HS-5 (cell line): ENCODE measurements at regions not wholly inside any gene's neighbourhood (a gene's known extent, or its start where the extent isn't known, plus 50 kb on each side); places are given as distances from the start of the nearest gene placed in this dataset.
A peak's percentile ranks its signal among the peaks of the same experiment; 100 is the strongest.

Source experiments
- DNase-seq: peaks from one replicate; pipeline ENCODE4 v3.0.0-alpha.2; 2012; ENCODE audit warnings: low read depth

DNA sequence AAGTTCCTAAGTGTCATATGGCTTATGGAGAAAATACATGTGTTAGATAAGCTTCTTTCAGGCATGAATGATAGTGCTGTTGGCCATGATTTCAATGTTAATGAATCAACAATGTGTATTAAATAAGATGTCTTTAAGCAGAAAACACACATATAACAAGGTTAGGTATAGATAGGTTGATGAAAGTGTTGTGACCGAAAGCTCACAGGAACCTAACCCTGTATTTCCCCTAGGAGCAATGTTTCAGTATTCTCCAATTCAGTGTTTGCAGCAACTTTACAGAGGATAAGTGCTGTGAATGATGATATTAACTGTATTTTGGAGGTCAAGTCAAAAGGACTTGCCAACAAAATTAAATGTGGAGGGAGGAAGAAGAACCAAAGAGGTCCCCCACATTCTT lies 82.8 kb upstream of the PRDM11 start:
- no peak for DNase-seq

GRCh38 chr11:45067966-45068365 lies 78.5 kb upstream of the PRDM11 start:
- DNase-seq = no peak

GRCh38 chr11:45071232-45071631 lies 75.2 kb upstream of the PRDM11 start:
- no peak for DNase-seq

DNA sequence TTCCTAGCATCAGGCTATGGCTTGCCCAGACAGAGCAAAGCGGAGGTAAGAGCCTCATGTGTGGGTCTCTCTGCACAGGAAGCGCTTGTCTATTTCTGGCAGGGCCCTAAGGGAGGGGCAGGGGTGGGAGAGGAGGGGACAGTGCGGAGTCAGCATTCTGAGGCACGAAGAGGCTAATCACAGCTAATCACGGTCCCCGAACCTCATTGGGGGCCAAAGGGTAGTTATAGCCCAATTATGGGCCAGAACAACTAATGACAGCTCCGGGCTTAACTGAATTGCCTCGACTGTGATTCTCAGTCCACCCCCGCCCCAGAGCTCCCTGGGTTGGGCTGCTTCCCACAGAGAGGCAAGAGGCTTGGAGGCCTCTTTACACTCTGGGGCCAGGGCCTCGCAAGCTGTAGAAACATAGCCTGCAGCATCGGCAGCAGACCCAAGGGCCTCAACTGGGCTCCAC lies 72.7 kb upstream of the PRDM11 start:
- no peak for DNase-seq

DNA sequence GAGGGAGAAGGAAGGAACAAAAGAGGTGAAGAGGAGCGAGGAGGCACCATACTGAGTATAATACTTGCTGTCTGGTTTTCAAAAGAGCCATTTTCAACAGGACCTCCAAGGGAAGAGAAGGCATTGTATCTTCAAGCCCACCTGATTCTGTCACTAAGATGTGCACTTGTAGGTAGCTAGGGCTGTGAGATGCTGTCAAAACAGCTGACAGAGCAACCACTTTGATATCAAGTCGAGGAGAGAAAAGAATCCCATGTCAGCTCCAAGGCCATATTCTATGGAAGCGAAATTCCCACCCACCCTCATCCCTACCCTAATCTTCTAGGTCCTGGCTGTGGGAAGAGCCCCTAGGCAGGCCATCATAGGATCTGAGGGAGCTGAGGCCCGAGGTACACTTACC lies 70.9 kb upstream of the PRDM11 start:
- DNase-seq = no peak

DNA sequence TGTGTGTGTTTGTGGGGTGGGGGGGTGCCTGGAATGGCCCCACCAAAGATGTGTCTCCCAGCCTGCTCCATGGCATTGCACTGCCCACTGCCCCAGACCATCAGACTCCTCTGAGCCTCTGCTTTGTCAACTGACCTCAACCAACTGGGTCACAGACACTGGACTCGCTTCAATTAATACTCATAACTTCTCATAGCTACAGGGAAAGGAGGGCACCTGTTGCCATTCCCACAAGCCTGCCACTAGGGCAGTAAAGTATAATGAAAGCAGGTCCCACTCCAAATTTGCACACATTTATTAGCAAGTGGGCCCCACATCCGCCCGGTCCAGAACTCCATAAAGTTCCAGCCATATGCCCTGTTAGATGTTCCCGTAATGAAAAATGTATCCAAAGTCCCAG lies 70.5 kb upstream of the PRDM11 start:
- DNase-seq = no peak

GRCh38 chr11:45076761-45077160 lies 69.7 kb upstream of the PRDM11 start:
- DNase-seq = no peak

GRCh38 chr11:45078236-45079074 lies 68.0 kb upstream of the PRDM11 start:
- no peak for DNase-seq

DNA sequence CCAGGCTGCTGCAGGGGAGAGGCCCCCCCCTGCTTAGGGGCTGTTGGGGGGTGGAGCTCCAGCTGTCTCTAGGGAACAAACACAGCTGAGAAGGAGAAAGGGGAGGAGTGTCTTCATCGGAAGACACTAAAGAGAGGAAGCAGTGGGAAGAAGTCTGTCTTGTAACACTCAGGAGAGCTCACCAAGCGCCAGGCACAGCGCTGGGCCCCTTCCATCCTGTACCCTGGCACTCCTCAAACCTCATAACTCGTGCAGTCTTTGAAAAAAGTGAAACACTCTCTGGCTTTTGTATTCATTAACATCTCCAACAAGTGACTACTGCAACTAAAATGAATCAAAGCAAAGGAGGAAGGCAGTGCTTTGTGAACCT lies 67.4 kb upstream of the PRDM11 start:
- DNase-seq = no peak

DNA sequence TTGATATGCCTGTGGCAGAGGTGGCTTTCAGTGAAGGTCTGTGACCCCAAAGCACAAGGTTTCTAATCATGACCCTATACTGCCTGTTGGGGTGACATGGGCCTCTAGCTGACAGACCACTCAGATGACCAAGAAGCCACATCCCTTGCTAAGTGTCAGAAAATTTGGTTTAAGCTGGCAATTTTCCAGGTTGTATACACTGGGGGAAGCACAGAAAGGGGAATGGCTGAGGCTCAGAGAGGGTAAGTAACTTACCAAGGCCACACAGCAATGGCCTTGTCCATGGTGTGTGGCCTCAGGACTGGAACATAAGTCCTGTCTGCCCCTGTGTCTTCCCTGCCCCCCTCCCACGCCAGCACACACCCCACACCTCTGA lies 66.9 kb upstream of the PRDM11 start:
- DNase-seq = no peak

DNA sequence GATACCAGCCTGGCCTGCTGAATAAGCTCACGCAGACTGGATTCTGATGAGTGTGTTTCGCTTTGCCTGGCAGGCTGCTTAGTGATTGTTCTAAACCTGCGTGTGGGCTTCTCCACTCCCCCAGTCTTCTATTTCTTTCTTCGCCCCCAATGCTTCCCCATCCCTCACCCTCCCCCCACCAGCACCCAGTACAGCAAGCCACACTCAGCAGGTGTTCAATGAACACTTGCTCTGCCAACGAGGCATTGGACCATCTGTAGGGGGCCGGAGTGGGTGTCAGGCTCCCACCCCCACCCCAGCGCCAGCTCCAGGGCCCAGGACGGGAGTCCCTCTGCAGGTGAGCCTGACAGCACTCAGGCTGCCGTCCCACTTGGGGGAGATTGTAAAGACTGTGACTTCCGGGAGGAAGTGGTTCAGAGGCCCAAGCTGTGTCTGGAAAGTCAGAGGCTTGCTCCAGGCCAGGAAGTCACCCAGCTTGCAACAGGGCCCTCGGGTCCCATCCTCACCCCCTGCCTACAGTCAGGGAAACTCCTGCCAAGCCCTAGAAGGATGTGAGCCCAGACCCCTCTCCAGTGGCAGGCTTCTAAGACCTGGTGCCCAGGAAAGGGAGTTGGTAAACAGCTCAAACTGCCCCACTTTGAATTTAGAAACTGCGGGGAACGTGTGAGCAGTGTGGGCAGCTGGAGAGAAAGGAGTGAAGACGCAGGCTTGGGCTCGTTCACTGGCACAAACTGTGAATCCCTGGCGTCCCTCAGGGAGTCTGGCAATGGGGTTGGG lies 66.3 kb upstream of the PRDM11 start:
- no peak for DNase-seq

- DNase-seq = no peak
Measured at GRCh38 chr11:45082744-45083543, 63.5 kb upstream of the PRDM11 start.

- no peak for DNase-seq
Measured at GRCh38 chr11:45083544-45084087, 62.8 kb upstream of the PRDM11 start.

- DNase-seq = no peak
Measured at GRCh38 chr11:45085646-45086501, 60.6 kb upstream of the PRDM11 start.

DNA sequence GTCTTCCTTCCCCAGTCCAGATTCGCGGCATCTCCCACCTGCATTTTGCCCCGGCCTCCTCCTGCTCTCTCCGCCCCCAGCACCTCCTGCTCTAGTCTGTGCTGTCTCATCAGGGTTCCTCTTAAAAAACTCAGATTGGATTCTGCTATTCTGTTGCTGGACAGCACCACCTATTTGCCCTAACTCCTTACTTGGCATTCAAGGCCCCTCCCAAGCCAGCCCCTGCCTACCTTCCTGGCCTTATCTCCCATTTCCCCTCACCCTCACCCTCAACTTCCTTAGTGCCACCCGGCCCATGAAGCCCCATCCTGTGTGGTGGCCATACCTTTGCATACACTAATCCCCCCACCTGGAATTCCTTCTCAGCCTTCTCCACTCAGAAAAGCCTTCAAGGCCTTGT lies 59.9 kb upstream of the PRDM11 start:
- DNase-seq = no peak

- no peak for DNase-seq
Measured at GRCh38 chr11:45087086-45087899, 59.1 kb upstream of the PRDM11 start.

DNA sequence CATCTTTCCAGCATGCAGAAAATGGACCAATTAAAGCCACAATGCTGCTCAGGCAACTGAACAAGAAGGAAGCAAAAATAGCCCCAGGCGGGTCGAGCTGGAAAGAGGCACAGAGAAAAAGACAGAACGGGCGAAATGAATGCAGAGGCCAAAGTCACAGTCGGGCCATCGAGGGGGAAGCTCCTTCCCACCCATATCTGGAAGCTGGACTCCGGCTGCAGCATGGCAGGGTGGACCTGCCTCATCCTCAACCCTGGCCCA lies 58.6 kb upstream of the PRDM11 start:
- DNase-seq = no peak

GRCh38 chr11:45089251-45089650 lies 57.2 kb upstream of the PRDM11 start:
- DNase-seq = peak; percentile 82

GRCh38 chr11:45089676-45090499 lies 56.6 kb upstream of the PRDM11 start:
- DNase-seq = no peak

GRCh38 chr11:45090607-45091006 lies 55.8 kb upstream of the PRDM11 start:
- no peak for DNase-seq
